Skeletal muscle satellite cell (primary cell): ENCODE measurements at regions not wholly inside any gene's neighbourhood (a gene's known extent, or its start where the extent isn't known, plus 50 kb on each side); places are given as distances from the start of the nearest gene placed in this dataset.

Experiments used
- H3K27me3 ChIP-seq: 2 replicates; pipeline ENCODE4 v1.7.0; 2013; ENCODE audit warnings: low read length; ENCODE audit not compliant: control insufficient read depth, insufficient read depth
- H3K36me3 ChIP-seq: 2 replicates; pipeline ENCODE4 v1.7.0; 2013; ENCODE audit warnings: mild to moderate bottlenecking, control low read depth, low read length; ENCODE audit not compliant: insufficient read depth
- H3K4me1 ChIP-seq: 2 replicates; pipeline ENCODE4 v1.7.0; 2013; ENCODE audit warnings: low read length; ENCODE audit not compliant: control insufficient read depth, insufficient read depth
- H3K4me2 ChIP-seq: 2 replicates; pipeline ENCODE4 v1.7.0; 2013; ENCODE audit warnings: mild to moderate bottlenecking, low read length
- H3K4me3 ChIP-seq: 2 replicates; pipeline ENCODE4 v1.7.0; 2013; ENCODE audit warnings: low read length
- H3K9ac ChIP-seq: 2 replicates; pipeline ENCODE4 v1.7.0; 2013; ENCODE audit warnings: mild to moderate bottlenecking, low read depth, low read length, moderate library complexity
- H3K9me3 ChIP-seq: replicated peaks from 2 replicates; pipeline ENCODE4 v1.7.0; 2013; ENCODE audit warnings: mild to moderate bottlenecking, control low read depth, low read length

- Histone ChIP-seq H3K9me3 (peaks cover 4% of the 10 kb centered on the region), H3K4me3 (no peak overlapping the region), H3K9ac (no peak overlapping the region), H3K36me3 (no peaks in the 10 kb centered on the region), H3K4me2 (no peak overlapping the region), H3K27me3 (no peaks in the 10 kb centered on the region), H3K4me1 (no peaks in the 10 kb centered on the region)
Measured at GRCh38 chr2:16177671-16178180, 237.4 kb downstream of the MYCN start.

- no peaks in the 10 kb centered on the region for H3K4me1 ChIP-seq
- H3K27me3 ChIP-seq: no peaks in the 10 kb centered on the region
- no peak overlapping the region for H3K4me2 ChIP-seq
- H3K36me3 ChIP-seq: no peaks in the 10 kb centered on the region
- no peak overlapping the region for H3K4me3 ChIP-seq
- H3K9ac ChIP-seq: no peak overlapping the region
- H3K9me3 ChIP-seq: peaks cover 4% of the 10 kb centered on the region
Measured at GRCh38 chr2:16176971-16177480, 236.7 kb downstream of the MYCN start.

GRCh38 chr2:16175247-16175825, 235.0 kb downstream of the MYCN start:
- Histone ChIP-seq H3K4me3 (no peak overlapping the region), H3K36me3 (no peaks in the 10 kb centered on the region), H3K4me2 (no peak overlapping the region), H3K4me1 (no peaks in the 10 kb centered on the region), H3K9ac (no peak overlapping the region), H3K9me3 (peaks cover 4% of the 10 kb centered on the region), H3K27me3 (no peaks in the 10 kb centered on the region)

GRCh38 chr2:16174693-16175045, 234.3 kb downstream of the MYCN start:
- Histone ChIP-seq H3K9me3 (peaks cover 3% of the 10 kb centered on the region), H3K36me3 (no peaks in the 10 kb centered on the region), H3K27me3 (no peaks in the 10 kb centered on the region), H3K4me2 (no peak overlapping the region), H3K4me3 (no peak overlapping the region), H3K9ac (no peak overlapping the region), H3K4me1 (no peaks in the 10 kb centered on the region)

- H3K27me3 ChIP-seq: no peaks in the 10 kb centered on the region
- no peaks in the 10 kb centered on the region for H3K9me3 ChIP-seq
- no peak overlapping the region for H3K4me2 ChIP-seq
- H3K4me3 ChIP-seq: no peak overlapping the region
- H3K9ac ChIP-seq: no peak overlapping the region
- no peaks in the 10 kb centered on the region for H3K36me3 ChIP-seq
- H3K4me1 ChIP-seq: no peaks in the 10 kb centered on the region
Measured at GRCh38 chr2:16173893-16174692, 233.7 kb downstream of the MYCN start.

GRCh38 chr2:16172324-16173175, 232.2 kb downstream of the MYCN start:
- no peak overlapping the region for H3K4me2 ChIP-seq
- H3K27me3 ChIP-seq: no peaks in the 10 kb centered on the region
- H3K4me1 ChIP-seq: no peaks in the 10 kb centered on the region
- H3K36me3 ChIP-seq: no peaks in the 10 kb centered on the region
- no peak overlapping the region for H3K4me3 ChIP-seq
- H3K9me3 ChIP-seq: no peaks in the 10 kb centered on the region
- H3K9ac ChIP-seq: no peak overlapping the region

- Histone ChIP-seq H3K4me3 (no peak overlapping the region), H3K4me1 (no peaks in the 10 kb centered on the region), H3K27me3 (no peaks in the 10 kb centered on the region), H3K4me2 (no peak overlapping the region), H3K9ac (no peak overlapping the region), H3K36me3 (no peaks in the 10 kb centered on the region), H3K9me3 (no peaks in the 10 kb centered on the region)
Measured at GRCh38 chr2:16171425-16171920, 231.1 kb downstream of the MYCN start.

- Histone ChIP-seq H3K4me2 (no peak overlapping the region), H3K9ac (no peak overlapping the region), H3K4me3 (no peak overlapping the region), H3K27me3 (no peaks in the 10 kb centered on the region), H3K36me3 (no peaks in the 10 kb centered on the region), H3K4me1 (no peaks in the 10 kb centered on the region), H3K9me3 (no peaks in the 10 kb centered on the region)
Measured at GRCh38 chr2:16170675-16171424, 230.5 kb downstream of the MYCN start.

- H3K4me3 ChIP-seq: no peak overlapping the region
- no peak overlapping the region for H3K9ac ChIP-seq
- H3K9me3 ChIP-seq: no peaks in the 10 kb centered on the region
- H3K4me2 ChIP-seq: no peak overlapping the region
- no peaks in the 10 kb centered on the region for H3K27me3 ChIP-seq
- H3K36me3 ChIP-seq: no peaks in the 10 kb centered on the region
- no peaks in the 10 kb centered on the region for H3K4me1 ChIP-seq
Measured at GRCh38 chr2:16169381-16169960, 229.1 kb downstream of the MYCN start.

- Histone ChIP-seq H3K9ac (no peak overlapping the region), H3K9me3 (no peaks in the 10 kb centered on the region), H3K27me3 (no peaks in the 10 kb centered on the region), H3K36me3 (no peaks in the 10 kb centered on the region), H3K4me2 (no peak overlapping the region), H3K4me1 (no peaks in the 10 kb centered on the region), H3K4me3 (no peak overlapping the region)
Measured at GRCh38 chr2:16168506-16169264, 228.3 kb downstream of the MYCN start.
